ENCODE measurements at regions not wholly inside any gene's neighbourhood (a gene's known extent, or its start where the extent isn't known, plus 50 kb on each side); places are given as distances from the start of the nearest gene placed in this dataset.
"Not testable (repeated sequence)": the region's sequence is repeated elsewhere in the genome, so short reads cannot be mapped to it uniquely, and the experiment has no call there.

GRCh38 chr6:30810813-30811339 is 66.5 kb upstream of the IER3 start:
- intact Hi-C loops (cut with micrococcal nuclease) = loop anchor here (5.0 kb wide), 1 partner anchor 69 kb away; the partner anchor contains the start of genes FLOT1 and IER3

DNA sequence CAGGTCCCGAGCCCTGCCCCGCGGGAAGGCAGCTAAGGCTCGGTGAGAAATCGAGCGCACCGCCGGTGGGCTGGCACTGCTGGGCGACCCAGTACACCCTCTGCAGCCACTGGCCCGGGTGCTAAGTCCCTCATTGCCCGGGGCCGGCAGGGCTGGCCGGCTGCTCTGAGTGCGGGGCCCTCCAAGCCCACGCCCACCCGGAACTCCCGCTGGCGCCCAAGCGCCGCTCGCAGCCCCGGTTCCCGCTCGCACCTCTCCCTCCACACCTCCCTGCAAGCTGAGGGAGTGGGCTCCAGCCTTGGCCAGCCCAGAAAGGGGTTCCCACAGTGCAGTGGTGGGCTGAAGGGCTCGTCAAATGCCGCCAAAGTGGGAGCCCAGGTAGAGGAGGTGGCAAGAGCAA is 63.2 kb upstream of the IER3 start:
- intact Hi-C loops (cut with micrococcal nuclease) = not testable (repeated sequence)

GRCh38 chr6:30806581-30807183 is 62.3 kb upstream of the IER3 start:
- intact Hi-C loops (cut with micrococcal nuclease) = no loop called here

GRCh38 chr6:30804333-30804732 is 60.0 kb upstream of the IER3 start:
- intact Hi-C loops (cut with micrococcal nuclease) = no loop called here

GRCh38 chr6:30802731-30803130 is 58.4 kb upstream of the IER3 start:
- intact Hi-C loops (cut with micrococcal nuclease) = no loop called here

DNA sequence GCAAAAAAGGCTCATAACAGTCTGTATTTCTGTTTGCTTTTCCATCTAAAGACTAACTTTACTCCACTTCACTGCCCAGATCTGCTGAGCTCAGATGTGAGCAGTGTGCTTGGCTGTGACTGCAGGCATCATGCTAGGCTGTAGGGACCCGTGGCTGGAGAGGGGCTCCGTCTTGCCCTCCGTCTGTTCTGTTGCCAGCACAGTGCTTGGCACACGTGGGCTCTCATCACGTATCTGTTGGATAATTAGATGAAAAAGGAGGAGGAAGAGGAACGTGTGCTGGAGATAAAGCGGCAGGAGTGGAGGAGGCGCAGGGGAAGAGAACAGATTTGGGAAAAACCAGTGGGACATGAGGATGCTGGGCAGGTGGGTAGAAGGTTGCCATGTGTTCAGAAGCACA is 57.6 kb upstream of the IER3 start:
- intact Hi-C loops (cut with micrococcal nuclease) = no loop called here

GRCh38 chr6:30800871-30801270 is 56.5 kb upstream of the IER3 start:
- intact Hi-C loops (cut with micrococcal nuclease) = no loop called here

DNA sequence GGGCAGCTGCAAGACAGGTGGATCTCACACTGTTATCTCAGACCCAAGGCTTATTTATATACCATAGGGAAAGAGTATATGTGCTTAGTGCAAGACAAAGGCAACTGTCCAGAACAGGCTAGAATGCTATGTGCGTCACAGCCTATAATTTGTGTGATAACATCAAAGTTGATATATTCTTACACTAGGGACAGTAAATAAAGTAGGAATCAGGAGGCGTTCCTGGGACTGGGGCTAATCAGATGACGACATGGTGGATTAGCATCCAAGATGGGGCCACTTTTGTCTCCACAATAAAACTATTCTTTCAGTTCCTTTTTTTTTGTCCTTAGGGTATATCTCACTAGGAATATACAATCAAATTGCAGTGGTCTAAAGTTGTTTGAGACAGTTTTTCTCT is 54.9 kb upstream of the IER3 start:
- intact Hi-C loops (cut with micrococcal nuclease) = no loop called here

DNA sequence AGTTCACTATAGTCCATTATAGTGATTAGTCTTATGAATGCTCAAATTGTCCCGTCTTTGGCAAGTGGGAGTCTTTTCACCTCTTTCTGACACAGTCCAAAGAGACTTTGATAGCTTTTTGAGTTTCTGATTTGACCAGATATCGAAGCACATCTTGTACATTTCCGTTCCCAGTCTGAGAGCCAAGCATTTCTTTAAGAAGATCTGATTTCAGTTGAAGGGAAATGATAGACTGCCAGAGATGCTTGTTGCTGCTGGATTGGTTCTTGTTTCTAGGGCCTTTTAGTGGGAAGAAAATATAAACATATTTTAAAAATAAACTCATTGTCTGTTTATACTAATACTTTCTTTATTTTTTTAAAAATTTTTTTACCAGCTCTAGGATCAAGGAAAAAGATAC is 54.1 kb upstream of the IER3 start:
- intact Hi-C loops (cut with micrococcal nuclease) = no loop called here

- intact Hi-C loops (cut with micrococcal nuclease) = no loop called here
Measured at GRCh38 chr6:30795549-30796293, 51.4 kb upstream of the IER3 start.
